NCI-H774 (cell line): ENCODE measurements at regions not wholly inside any gene's neighbourhood (a gene's known extent, or its start where the extent isn't known, plus 50 kb on each side); places are given as distances from the start of the nearest gene placed in this dataset.

Experiments
- DNase-seq: peaks from one replicate; lab custom pipeline; 2025; lab: John Stamatoyannopoulos, UW

DNA sequence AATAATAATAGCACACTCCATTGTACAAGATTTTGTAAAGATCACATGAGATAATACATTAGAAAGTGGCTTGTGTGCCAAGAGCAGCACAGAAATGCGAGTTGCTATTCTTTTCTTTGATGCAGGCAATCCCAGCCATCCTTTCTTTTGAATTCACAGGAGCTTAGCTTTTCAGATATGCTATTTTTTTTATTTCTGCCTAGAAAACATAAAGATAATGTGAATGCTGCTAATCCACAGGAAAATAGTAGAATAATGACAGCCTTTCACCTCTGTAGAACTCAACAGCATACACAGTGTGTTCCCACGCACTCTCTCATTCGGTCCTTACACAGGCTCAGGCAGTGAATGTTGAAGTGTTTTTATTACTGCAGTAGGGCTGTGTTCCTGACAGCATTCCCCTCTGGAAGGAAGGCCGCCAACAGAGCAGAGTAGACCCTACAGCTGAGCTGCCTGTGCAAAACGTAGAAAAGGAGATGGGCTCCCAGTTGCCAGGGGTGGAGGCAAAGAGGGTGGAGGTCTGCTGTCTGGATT is 138.8 kb upstream of the TAPT1 start:
- DNase-seq, result no peak

DNA sequence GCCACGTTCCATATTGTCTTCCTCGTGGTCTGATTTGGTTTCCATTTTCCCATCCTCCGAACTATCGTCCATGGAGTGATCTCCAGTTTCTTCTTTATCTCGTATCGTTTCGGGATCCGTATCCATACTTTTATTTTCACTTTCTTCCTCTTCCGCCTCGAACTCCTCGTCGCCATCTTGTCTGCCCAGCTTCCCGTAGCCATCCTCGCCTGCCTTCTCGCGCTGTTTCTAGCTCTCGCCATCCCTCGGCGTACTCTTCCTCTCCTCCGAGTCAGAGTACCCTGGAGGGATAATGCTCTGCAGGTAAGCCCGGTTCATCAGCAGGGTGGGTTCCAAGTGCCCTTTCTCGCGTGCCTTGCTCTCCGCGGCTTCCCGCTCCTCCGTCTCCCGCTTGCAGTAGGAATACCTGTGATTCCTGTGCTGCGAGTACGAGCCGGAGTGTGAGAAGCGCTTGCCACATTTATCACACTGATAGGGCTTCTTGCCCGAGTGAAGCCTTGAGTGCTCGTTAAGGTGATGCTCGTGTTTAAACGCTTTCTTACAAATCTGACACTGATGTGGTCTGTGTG is 134.5 kb upstream of the TAPT1 start:
- no peak for DNase-seq

DNA sequence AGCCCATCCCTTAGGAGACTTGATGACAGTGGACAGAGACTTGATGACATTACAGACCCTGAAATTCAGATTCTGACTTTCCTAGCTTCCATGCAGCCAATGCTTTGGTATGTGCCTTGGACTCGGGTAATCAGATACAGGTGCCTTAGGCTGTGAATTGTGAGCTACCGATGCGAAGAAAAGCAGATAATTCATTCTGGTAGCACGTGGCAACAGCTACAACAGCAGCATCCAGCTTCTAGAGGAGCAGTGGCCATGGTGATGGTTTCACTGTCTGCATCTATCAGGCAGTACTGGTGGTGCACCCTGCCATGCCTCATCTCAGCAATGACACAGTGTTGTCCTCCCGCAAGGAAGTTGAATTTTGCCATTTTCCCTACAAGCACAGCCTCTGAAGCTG is 126.9 kb upstream of the TAPT1 start:
- DNase-seq, result no peak

DNA sequence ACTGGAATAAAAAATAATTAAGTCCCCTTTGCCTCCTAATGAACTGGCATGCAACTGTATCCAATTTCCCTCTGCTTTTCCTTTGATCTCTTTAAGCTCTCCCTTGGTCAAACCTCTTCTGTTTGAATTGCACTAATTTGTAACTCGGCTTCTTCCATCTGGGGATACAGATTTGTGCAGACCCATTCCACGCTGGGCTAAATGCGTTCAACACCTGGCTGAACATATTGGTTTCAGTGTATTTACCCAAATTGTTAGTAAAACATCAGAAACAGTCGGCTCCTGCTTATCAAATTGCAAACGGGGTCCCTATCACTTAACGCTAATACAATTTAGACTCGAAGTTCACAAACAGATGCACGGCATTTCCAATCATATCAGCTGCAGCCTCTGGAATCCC is 124.9 kb upstream of the TAPT1 start:
- DNase-seq, result no peak

GRCh38 chr4:16344853-16345252 is 118.6 kb upstream of the TAPT1 start:
- DNase-seq, result no peak

- no peak for DNase-seq
Measured at GRCh38 chr4:16337936-16338335, 111.7 kb upstream of the TAPT1 start.

- DNase-seq, result no peak
Measured at GRCh38 chr4:16334601-16335000, 108.3 kb upstream of the TAPT1 start.

DNA sequence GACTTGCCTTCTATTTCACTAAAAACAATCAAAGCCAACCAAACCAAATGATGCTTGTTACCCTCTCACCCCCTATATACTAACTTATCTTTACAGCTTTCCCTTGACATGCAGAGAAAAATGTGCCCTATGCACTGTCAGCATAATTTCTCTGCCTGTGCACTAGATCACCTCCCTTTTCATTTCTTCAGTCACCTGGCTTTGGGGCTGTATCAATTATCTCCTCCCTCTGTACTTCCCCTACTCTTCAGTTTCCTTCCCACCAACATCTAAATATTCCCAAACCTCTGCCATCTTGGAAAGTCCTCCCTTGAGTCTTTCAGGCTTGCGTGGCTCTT is 103.5 kb upstream of the TAPT1 start:
- no peak for DNase-seq

GRCh38 chr4:16329125-16329796 is 103.0 kb upstream of the TAPT1 start:
- no peak for DNase-seq

DNA sequence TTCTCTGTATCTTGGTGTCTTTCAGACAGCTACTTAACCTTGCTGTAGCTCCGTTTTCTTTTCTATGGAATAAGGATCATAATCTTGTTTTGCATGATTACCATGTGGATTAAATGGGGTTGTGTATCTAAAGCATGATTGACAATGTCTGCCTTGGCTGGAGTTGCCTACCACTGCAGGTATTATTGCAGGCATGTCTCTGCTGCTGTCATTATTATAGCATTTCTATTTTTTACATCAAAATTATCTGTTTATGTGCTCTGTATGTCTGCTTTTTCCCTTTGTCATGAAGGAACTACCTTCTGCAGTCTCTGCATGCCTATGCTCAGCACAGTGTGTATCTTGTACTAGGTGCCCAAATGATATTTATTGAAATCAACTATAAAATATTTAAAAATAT is 95.9 kb upstream of the TAPT1 start:
- no peak for DNase-seq

DNA sequence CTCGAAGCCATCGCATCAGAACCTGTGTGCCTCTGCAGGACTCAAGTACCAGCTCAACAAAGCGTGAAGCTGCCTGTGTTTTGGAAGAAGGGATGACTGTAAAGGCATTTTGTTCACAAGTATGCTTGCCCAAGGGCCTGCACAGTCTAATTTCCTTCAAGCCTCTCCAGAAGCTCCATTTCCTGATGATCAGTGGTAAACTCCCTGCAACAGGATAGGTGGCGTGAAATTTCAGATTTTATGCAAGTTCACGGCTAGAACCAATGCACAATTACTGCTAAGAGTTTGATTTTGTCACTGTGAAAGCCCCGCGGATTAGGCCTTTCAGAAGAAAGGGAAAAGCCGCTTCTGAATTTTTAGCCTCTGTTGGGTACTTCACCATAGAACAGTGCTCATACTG is 89.2 kb upstream of the TAPT1 start:
- no peak for DNase-seq

- no peak for DNase-seq
Measured at GRCh38 chr4:16310606-16311005, 84.3 kb upstream of the TAPT1 start.

- DNase-seq, result no peak
Measured at GRCh38 chr4:16302648-16303047, 76.4 kb upstream of the TAPT1 start.

GRCh38 chr4:16297003-16297402 is 70.7 kb upstream of the TAPT1 start:
- DNase-seq, result no peak

- DNase-seq, result no peak
Measured at GRCh38 chr4:16294455-16294854, 68.2 kb upstream of the TAPT1 start.

GRCh38 chr4:16293210-16293838 is 67.1 kb upstream of the TAPT1 start:
- no peak for DNase-seq

DNA sequence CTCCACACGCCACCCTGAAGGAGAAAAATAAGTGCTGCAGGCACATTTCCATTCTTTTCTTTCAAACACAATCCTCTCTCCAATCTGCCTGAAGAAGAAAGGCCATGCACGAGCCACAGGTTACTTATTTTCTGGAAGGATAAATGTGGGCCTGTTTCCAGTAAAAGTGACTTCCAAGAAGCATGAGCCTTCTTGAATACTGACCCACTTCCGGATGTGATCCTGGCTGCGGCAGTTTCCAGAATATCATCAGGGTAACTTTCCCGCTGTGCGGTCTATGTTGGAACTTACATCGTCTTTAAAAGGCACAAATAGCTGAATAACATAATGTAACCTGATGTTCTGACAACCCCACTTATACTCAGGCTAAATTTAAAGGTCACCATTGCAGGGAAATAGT is 66.3 kb upstream of the TAPT1 start:
- DNase-seq, result no peak

DNA sequence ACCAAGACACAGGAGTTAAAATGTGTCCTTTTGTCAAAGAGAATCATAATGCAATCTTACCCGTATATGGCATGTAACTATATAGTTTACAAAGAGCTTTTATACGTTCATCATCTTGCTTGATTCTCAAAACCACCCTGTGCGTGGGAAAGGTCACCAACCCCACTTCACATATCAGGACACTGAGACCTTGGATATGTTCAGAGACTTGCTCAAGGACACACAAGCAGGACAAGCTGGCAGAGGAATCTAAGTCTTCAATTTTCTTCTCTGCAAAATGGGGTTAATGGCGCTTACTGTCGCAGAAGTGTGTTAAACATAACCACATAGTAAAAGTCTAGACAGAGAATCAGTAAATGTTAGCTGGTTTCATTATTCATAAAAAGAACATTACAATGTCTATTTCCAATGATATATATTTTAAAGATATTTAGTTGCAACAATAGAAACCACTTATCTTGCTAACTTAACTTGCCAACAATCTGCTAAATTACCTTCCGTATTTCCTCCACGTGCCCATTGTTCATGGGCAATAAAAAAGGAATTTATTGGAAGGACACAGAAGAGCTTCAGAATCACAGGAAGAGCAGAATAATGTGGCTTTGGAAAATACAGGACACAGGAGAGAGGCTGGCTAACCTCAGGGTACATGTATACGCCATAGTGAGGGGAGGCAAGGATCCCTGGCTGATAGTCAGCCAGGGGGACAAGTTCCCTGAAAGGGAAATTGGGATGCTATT is 64.6 kb upstream of the TAPT1 start:
- no peak for DNase-seq

DNA sequence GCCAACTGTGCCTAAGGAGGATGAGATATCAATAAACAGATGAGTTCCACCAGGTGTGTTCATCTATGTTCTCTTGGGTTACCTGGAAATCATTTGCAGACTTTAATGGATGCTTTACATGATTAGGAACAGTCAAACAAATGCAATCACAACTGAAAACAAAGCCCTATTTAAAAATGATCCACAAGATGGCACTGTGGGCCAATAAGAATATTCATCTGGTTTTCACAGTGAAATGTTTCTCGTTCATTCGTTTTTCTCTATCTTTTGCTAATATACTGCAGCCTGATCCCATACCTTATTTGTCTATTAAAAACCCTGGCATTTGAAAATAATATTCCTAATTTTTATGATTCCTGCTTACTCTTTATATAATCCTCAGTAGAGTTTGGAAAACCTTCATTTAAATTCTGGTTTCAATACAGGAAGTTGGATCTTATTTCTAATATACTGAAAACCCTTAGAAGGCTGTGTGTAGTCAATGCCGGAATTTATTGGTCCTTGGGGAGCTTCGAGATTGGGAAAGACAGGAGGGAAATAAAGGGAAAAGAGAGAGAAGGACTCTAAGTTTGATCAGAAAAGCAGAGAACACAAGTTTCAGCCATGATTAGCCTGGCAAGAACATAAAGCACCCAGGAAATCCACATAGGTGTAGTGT is 63.8 kb upstream of the TAPT1 start:
- no peak for DNase-seq

DNA sequence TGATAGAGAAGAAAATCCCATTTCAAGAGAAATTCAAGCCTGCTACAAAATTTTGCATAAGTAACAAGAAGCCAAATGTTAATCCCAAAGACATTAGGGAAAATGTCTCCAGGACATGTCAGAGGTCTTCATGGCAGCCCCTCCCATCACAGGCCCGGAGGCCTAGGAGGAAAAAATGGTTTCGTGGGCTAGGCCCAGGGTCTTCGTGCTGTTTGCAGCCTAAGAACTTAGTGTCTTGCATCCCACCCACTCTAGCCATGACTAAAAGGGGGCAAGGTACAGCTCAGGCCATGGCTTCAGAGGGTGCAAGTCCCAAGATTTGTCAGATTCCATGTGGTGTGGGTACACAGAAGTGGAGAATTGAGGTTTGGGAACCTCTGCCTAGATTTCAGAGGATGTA is 57.8 kb upstream of the TAPT1 start:
- no peak for DNase-seq

- DNase-seq, result no peak
Measured at GRCh38 chr4:16278178-16278577, 51.9 kb upstream of the TAPT1 start.
